NCI-H2196 (cell line): ENCODE measurements at regions not wholly inside any gene's neighbourhood (a gene's known extent, or its start where the extent isn't known, plus 50 kb on each side); places are given as distances from the start of the nearest gene placed in this dataset.

Experiments used
- DNase-seq: peaks from one replicate; lab custom pipeline; 2025; ENCODE audit not compliant: unreplicated experiment; lab: John Stamatoyannopoulos, UW

- no peak for DNase-seq
Measured at GRCh38 chr2:52765735-52766134, 1001.9 kb upstream of the CHAC2 start.

- no peak for DNase-seq
Measured at GRCh38 chr2:52749764-52750163, 1017.8 kb upstream of the CHAC2 start.

GRCh38 chr2:52745144-52745543 lies 1022.5 kb upstream of the CHAC2 start:
- no peak for DNase-seq

GRCh38 chr2:52732849-52733395 lies 1034.7 kb upstream of the CHAC2 start:
- DNase-seq = no peak

GRCh38 chr2:52724585-52724984 lies 1043.0 kb upstream of the CHAC2 start:
- DNase-seq = no peak

- DNase-seq = no peak
Measured at GRCh38 chr2:52717836-52718235, 1049.8 kb upstream of the CHAC2 start.

GRCh38 chr2:52710810-52711618 lies 1056.6 kb upstream of the CHAC2 start:
- no peak for DNase-seq

GRCh38 chr2:52704251-52704650 lies 1063.4 kb upstream of the CHAC2 start:
- no peak for DNase-seq

GRCh38 chr2:52703004-52703403 lies 1064.6 kb upstream of the CHAC2 start:
- no peak for DNase-seq

GRCh38 chr2:52698408-52698807 lies 1069.2 kb upstream of the CHAC2 start:
- no peak for DNase-seq

GRCh38 chr2:52697690-52698089 lies 1069.9 kb upstream of the CHAC2 start:
- no peak for DNase-seq

GRCh38 chr2:52695731-52696130 lies 1071.9 kb upstream of the CHAC2 start:
- no peak for DNase-seq

GRCh38 chr2:52686935-52687334 lies 1080.7 kb upstream of the CHAC2 start:
- DNase-seq = no peak

GRCh38 chr2:52676056-52676455 lies 1091.5 kb upstream of the CHAC2 start:
- DNase-seq = no peak

GRCh38 chr2:52668724-52669123 lies 1098.9 kb upstream of the CHAC2 start:
- DNase-seq = no peak

GRCh38 chr2:52659546-52659945 lies 1108.1 kb upstream of the CHAC2 start:
- DNase-seq = no peak

GRCh38 chr2:52658598-52658997 lies 1109.0 kb upstream of the CHAC2 start:
- no peak for DNase-seq

- no peak for DNase-seq
Measured at GRCh38 chr2:52639692-52640091, 1127.9 kb upstream of the CHAC2 start.

- DNase-seq = no peak
Measured at GRCh38 chr2:52632543-52632942, 1135.1 kb upstream of the CHAC2 start.

GRCh38 chr2:52629944-52630343 lies 1137.7 kb upstream of the CHAC2 start:
- DNase-seq = no peak

GRCh38 chr2:52629531-52629930 lies 1138.1 kb upstream of the CHAC2 start:
- no peak for DNase-seq

GRCh38 chr2:52622266-52622665 lies 1145.3 kb upstream of the CHAC2 start:
- no peak for DNase-seq

- DNase-seq = no peak
Measured at GRCh38 chr2:52613064-52613463, 1154.5 kb upstream of the CHAC2 start.
